Left lobe of liver (tissue), 2 donors: ENCODE measurements at regions not wholly inside any gene's neighbourhood (a gene's known extent, or its start where the extent isn't known, plus 50 kb on each side); places are given as distances from the start of the nearest gene placed in this dataset.
"Not testable (repeated sequence)": the region's sequence is repeated elsewhere in the genome, so short reads cannot be mapped to it uniquely, and the experiment has no call there.

Experiments used
- ATAC-seq: fragments of 200-7000 bp; cut with Tn5 transposase; one replicate; pipeline ENCODE4 v1.9.1; 2020; ENCODE audit warnings: mild to moderate bottlenecking, moderate library complexity
- DNase-seq: peaks from one replicate; pipeline ENCODE4 v3.0.0-alpha.2; 2020; ENCODE audit warnings: low spot score
- donor health status: DM: no; HTN: no; CAD: no; lungs with moderate emphysema.
- donor health status: DM: no; HTN: yes; CAD: no.

DNA sequence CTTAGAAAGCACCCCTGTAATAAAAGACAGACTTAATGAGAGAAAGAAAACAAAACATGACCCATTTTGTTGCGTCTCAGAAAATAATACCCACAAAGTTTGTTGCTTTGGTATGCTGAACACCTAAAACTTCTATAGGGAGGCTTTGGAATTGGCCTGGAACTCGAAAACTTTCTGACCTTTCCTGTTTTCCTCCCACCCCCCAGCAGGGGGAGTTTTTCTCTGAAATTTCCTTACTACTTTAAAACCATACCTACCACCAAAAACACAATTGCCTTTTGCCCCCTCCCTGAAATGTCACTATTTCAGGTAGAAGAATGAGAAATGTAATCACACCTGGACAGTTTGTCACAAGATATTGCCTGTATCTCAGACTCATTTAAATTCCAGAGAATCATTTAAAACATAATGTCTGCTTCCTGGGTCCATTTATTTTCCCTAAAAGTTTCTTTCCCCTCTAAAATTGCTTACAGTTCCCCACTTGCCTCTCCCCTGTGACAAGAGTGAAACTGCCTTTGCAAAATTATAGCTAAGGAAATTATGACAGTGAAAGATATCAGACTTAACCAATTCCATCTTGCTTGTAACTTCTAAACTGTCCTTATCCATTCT is 2700.2 kb downstream of the PCDH9 start:
- DNase-seq (no peak), ATAC-seq (peak; percentile 62)

DNA sequence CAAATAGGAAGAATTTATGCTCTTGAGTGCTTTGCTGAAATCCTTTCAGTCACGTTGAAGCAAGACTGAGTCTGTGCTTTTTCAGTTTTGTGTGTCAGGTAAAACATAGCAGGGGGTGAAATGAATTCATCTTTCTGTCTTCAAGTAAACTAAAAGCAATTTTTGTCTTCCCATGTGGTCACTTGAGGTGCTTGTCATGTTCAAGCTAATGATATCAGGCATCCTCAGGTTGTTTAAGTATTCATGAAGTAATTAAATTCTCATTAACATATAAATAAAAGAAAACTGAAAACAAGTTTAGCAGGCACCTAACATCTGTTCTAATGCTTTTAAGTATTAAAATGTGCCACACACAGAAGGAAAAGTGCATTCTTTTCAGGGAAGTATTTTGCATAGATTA is 2701.3 kb downstream of the PCDH9 start:
- ATAC-seq (no peak), DNase-seq (no peak)

DNA sequence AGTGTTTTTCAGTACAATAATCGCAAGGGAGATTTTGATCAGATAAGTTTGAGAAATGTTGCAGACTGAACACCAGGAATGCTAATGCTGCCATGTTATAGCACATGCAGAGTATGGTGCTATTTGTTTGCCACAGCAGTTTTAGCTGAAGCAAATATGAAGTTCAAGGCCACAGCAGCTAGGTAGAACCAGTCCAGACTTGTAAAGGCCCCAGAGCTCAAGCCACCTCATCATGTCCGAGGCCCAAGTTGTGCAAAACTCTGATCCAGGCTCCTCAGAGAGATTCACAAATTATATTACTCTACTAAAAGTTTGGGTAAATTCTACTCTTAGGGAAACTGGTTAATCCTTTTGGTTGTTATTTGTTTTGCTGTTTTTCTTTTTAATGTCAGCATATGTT is 2702.6 kb downstream of the PCDH9 start:
- ATAC-seq = no peak
- DNase-seq = no peak

DNA sequence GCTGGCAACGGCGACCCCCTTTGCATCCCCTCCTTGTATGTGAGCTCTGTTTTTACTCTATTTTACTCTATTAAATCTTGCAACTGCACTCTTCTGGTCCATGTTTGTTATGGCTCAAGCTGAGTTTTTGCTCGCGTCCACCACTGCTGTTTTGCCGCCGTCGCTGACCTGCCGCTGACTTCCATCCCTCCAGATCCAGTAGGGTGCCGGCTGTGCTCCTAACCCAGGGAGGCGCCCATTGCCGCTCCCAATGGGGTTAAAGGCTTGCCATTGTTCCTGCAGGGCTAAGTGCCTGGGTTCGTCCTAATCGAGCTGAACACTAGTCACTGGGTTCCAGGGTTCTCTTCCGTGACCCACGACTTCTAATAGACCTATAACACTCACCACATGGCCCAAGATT is 2704.4 kb downstream of the PCDH9 start:
- ATAC-seq = no peak
- no peak for DNase-seq

DNA sequence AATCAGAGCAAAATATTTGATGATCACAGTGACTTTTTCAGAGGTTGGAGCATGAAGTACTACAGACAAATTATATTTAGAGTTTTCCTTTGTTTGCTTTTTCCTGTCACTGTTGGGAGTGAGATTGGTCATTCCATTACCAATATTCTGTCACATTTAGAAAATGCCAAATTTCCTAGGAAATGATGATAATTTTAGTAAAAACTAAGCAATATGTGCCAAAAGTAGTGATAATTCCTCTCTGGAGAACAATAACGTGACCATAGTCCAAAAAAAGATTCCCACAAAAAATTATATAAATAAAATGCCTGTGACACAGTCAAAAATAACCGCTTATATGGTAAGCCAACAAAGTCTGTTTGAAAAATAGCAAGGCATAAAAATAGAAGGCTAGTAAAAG is 2719.4 kb downstream of the PCDH9 start:
- no peak for ATAC-seq
- no peak for DNase-seq

DNA sequence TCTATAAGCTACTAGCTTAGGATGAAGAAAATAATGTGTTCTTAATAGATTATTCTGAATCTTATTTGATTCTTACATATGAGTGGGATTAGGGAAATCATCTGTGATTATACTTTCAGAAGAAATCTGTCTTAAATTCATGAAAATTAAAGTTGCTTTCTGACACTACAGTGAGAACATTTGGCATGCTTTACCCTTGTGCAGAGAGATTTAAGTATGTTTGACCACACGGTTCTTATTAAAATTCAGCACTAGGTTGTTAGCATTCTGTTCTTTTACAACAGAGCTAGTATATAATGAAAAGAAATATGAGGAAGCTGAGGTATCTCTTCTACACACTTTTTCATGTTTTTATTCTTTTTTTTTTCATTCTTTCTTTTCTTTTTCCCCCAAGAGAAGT is 2723.9 kb downstream of the PCDH9 start:
- ATAC-seq (no peak), DNase-seq (no peak)

DNA sequence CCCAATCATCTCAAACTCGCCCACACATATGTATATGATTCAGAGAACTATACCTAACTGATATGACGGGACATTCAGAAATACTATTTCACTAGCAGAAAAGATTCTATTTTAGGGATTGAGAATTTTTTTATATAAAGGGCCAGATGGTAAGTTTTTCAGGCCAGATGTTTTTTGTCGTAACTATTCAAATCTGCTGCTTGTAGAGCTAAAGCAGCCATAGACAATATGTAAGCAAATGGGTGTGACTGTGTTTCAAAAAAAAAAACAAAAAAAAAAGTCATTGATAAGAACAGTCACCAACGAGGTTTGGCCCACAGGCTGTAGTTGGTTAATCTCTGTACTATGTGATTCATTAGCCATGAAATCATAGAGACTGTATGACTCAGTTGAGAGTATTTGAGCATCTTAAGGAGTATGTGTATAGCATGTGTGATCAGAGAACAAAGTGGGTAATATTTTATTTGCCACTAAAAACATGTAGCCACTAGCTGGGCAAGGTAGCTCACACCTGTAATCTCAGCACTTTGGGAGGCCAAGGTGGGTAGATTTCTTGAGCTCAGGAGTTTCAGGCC is 2724.7 kb downstream of the PCDH9 start:
- DNase-seq (no peak), ATAC-seq (no peak)

DNA sequence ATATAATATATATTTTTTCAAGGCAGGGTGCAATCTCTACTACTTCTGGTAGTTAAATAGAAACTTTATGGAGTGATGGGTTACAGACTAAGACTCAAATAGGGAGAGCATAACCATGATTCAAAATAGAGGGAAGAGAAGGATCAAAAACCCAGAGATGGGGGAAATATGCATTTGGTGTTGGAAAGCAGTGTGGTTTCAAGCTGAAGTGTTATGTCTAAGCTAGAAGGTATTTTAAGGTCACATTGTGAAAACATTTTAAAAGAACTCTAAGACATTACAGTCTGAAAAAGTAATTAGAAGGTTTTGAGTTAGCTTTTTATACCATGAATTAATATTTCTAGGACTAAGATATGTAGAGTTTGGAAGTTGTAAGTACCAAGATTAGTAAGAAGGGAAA is 2741.4 kb downstream of the PCDH9 start:
- DNase-seq = no peak

DNA sequence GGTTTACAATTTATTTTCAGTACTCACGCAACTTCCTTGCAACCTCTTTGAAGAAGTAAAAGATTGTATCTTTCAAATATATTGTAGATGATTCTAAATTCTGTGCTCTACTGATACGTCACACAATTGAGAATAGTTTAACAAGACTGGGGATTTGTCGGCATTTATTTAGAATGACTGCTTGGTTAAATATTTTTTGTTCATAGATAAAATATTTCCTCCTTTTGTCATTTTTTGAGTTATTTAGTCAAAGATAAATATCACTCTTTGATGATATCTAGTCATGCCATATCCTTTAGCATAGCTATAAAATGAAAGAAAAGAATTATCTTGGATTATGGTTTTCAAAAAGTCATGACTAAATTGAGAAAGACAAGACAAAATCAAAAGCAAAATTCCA is 2747.8 kb downstream of the PCDH9 start:
- ATAC-seq (no peak), DNase-seq (no peak)

More for the DNA sequence above, 2741.4 kb downstream of the PCDH9 start:
- no peak for ATAC-seq

DNA sequence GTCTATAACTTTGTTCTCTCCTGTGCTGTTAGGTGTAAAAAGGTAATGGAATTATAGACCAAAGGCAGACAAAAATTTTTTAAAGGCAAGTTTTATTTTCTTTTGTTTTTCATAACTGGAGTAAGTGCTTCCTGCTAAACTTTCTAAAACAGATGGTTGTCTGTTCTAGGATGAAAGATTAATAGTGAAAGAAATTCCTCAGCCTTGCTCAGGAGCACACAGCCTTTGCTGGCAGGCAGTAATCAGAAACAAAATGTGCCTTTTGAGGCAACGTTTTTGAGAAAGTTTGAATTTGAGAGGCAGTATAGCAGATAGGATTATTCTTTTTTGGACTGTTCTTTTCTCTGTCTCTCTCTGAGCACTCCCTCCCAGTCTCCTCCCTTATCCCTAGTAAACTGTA is 2749.5 kb downstream of the PCDH9 start:
- ATAC-seq (no peak), DNase-seq (no peak)

DNA sequence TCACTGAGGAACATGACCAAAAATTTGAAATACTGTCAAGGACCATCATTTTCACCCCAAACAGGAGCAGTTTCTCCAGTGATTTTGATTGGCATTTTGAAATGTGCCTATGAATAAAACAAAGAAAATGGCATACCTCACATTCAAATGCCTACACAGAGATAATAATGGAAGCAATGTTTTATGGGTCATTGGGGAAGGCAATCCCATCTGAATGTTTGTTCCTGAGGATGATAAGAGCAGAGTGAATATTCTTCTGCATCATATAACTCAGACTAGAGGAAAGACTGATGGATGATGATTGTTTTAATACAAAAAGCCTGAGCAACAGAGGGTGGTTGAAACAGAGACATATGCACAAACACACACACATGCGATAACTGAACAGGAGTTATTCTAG is 2749.9 kb downstream of the PCDH9 start:
- DNase-seq = no peak
- no peak for ATAC-seq

DNA sequence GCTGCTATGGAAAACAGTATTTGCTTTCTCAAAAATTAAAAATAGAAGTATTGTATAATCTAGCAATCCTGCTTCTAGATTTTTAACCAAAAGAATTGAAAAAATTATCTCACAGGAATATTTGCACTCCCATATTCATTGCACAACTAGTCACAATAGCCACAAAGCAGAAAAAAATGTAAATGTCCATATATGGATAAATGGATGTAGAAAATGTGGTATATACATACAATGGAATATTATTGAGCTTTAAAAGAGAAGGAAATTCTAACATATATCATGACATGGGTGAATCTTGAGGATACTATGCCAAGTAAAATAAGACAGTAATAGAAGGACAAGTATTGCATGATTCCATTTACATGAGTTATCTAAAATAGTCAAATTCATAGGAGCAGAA is 2753.0 kb downstream of the PCDH9 start:
- no peak for ATAC-seq

DNA sequence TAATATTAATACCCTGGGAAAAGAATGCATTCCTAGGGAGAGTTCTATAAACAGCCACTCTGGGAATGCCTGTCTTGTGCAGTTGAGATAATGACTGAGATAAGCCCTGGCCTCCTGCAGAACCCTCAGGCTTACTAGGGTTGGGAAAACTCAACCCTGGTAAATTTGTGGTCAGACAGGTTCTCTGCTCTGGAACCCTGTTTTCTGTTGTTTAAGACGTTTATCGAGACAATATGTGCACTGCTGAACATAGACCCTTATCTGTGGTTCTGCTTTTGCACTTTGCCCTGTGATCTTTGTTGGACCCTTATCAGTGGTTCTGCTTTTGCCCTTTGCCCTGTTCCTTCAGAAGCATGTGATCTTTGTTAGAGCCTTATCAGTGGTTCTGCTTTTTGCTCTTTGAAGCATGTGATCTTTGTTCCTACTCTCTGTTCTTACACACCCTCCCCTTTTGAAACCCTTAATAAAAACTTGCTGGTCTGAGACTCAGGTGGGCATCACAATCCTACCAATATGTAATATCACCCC is 2754.0 kb downstream of the PCDH9 start:
- not testable (repeated sequence) for ATAC-seq, DNase-seq

More for the DNA sequence above, 2753.0 kb downstream of the PCDH9 start:
- DNase-seq = no peak

DNA sequence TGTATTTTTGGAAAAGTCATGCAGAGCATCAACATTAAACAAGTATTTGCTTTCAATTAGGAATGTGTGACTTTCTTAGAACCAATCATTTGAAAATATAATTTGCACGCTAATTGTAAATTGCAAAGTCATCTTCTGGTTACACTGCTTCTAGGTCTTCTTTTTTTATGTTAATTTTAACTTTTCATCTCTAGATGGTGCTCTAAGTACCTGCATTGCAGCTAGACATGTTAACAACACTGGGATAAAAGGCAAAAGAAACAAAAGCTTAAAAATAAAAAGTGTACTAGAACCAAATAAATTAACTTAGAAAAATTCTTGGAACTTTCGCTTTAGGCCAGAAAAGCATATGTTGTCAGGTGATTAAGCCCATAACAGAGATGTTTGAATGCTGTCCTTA is 2758.2 kb downstream of the PCDH9 start:
- ATAC-seq (peak; percentile 52), DNase-seq (no peak)

DNA sequence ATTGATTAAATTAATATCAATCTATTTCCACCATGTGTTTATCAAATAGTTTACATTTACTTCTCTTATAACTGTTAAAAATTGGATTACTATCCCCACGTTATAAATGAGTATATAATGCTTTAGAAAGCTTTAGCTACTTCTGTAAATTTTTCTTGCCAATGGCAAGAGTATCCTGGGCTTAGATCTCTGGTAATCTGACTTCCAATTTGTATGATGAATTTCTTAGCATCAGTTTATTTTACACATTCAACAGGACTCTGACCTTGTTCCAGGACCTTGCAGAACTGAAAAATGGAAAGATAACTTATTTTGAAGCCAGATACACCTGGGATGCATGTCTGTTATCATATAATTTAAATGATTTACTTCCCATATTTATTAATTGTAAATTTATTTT is 2759.4 kb downstream of the PCDH9 start:
- ATAC-seq (no peak), DNase-seq (no peak)

DNA sequence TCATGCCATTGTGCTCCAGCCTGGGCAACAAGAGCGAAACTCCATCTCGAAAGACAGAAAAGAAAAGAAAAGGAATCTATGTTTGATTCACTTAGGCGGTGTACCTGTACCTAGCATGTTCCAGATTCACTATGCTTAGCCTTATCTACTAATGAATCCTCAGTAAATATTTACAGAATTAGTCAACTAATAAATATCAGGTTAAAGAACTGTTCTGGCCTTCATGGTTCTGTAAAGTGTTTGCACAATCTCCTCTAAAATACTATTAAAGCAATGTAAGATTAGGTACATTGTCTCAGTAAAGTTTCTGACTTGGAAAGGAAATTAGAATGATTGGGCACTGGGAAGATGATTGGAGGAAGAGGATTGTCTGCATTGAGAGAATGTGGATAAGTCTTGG is 2770.4 kb downstream of the PCDH9 start:
- DNase-seq (no peak), ATAC-seq (no peak)

DNA sequence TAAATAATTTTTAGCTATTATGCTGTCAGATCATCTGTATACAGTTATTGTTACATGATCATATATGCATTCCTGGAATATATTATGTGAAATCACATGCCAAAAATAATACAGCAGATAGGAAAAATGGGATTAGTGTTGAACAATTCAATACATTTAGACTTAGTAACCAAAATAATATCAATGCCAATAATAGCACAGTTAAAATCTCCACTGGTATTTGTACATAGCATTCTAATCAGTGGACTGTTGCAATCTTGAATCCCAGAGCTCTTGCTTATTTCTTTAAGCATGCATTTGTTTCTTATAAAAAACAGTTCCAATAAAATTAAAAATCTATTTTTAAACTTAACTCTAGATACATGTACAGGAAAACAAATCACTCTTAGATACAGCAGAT is 2772.2 kb downstream of the PCDH9 start:
- ATAC-seq = no peak
- DNase-seq = no peak

DNA sequence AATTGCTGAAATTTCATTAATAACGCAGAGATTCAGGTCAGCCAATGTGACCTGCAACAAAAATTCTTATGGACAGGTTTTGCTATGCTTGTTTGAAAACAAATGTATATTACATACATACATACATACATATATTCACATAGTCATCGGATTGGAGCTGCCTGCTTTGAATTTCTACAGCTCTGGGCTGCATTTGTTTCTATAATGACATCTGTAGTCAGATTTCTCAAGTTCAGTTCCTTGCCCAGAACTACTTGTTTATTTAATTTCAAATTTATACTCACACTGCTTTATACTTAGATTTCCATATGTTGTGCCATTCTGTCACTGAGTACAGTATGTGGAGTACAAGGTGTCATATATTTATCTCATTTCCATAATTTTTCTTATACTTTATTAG is 2775.0 kb downstream of the PCDH9 start:
- ATAC-seq (no peak), DNase-seq (no peak)

DNA sequence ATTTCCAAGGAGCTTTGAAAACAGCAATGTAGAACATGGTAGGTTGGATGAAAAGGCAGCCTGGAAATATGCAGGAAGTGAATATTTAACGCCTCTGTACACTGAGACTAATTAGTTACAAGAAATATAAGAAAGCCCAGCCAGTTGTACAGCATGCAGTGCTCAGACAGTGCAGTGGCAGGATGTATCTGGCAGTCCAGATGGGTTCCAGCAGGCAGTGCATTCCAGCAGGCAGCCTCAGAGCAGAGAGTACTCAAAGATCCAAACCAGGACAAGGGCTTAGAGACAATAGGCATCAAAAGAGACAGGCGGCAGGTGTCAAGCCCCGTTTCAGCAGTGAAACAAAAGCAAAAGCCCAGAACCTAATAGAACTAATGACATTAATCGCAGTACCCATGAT is 2776.3 kb downstream of the PCDH9 start:
- no peak for ATAC-seq
- DNase-seq = no peak

DNA sequence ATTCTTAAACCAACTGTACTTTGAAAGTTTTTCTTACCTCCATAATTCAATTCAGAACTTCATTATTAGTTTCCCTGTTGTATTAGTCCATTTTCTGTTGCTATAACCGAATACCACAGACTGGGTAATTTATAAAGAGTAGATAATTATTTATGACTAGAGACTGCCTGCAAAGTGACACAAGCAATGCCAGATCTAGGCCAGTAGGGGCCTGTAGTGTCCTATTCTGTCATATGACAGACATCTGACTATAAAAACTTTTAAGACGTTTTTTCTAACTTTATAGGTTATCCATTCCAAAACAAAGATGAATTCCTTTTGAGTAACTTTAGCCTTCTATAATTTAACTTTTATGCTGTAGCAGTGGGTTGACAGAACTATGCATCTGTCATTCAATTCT is 2783.8 kb downstream of the PCDH9 start:
- DNase-seq = no peak
- ATAC-seq = no peak

DNA sequence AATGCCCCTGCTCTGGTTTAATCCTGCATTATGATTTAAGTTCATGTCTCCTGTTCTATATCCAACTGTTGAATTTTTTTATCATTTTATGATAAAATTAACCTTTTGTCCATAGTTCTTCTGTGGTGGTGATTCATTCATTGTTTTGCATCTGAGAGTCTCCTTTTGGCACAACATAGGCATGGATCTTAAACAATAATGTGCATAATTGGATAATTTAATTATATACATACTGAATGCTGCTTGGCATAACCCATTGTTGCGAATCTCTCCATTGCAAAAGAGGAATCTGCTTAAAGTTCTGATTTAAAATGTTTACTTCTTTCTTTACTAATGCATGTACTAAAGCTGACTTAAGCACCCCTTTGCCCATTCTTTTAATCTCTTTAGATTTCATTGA is 2788.4 kb downstream of the PCDH9 start:
- DNase-seq = no peak
- no peak for ATAC-seq

DNA sequence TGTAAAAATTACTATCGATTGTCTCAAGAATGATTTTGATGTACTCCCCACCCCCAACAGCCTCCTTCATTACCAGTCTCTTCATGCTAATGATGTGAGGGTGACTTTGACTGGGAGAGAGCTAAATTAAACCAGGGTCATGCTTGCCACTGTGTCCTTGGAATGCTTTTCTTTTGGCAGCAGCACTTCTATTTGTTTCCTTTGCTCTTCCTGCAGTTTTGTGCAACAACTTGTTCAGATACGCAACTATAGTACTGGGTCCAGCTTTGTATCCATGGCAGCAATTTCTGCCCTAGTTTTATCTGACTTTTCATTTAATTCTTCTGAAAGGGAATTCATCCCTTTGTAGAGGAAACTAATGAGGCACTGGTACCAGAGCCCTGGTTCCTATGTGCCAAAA is 2792.1 kb downstream of the PCDH9 start:
- no peak for ATAC-seq
- DNase-seq = no peak

DNA sequence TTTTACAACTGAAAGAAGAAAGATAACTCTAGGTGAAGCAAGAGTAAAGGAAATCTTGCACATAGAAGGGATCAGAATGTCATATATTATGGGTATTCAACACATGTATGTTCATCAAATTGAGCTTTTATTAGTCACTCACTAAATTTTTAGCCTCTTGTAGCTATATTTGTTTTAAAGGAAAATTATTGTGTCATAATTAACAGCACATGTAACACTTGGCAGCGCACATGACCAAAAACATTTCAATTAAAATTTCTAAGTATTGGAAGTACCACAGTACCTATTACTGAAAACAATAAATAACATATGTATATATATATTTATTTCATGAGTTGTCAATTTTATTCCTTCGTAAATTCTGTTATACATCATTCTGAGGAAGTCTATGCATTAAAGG is 2800.4 kb downstream of the PCDH9 start:
- no peak for ATAC-seq
- DNase-seq = no peak
